SK-N-SH (cell line): ENCODE measurements at regions not wholly inside any gene's neighbourhood (a gene's known extent, or its start where the extent isn't known, plus 50 kb on each side); places are given as distances from the start of the nearest gene placed in this dataset.

ENCODE experiments used
- JUND ChIP-seq: IDR thresholded peaks from 2 replicates; pipeline ENCODE4 v1.4.0; 2012
- RAD21 ChIP-seq: IDR thresholded peaks from 2 replicates; pipeline ENCODE4 v1.6.1; 2012; ENCODE audit warnings: mild to moderate bottlenecking, low read length
- RCOR1 ChIP-seq: fragments of 150-350 bp; IDR thresholded peaks from 2 replicates; pipeline ENCODE4 v1.6.1; 2017; ENCODE audit warnings: antibody characterized with exemption, low read length
- TAF1 ChIP-seq: IDR thresholded peaks from 2 replicates; pipeline ENCODE4 v1.6.1; 2012; ENCODE audit warnings: low read depth, mild to moderate bottlenecking, low read length, moderate library complexity, borderline replicate concordance
- YY1 ChIP-seq: IDR thresholded peaks from 2 replicates; pipeline ENCODE4 v1.4.0; 2012; ENCODE audit warnings: low read depth, mild to moderate bottlenecking
- TF ChIP-seq, protein P1 (sequence below): fragments of 200-600 bp; sonication (generic); IDR thresholded peaks from 2 replicates; pipeline ENCODE4 v1.6.1; 2017; ENCODE audit warnings: antibody characterized with exemption, mild to moderate bottlenecking, moderate library complexity
- TF ChIP-seq, protein P2 (sequence below): IDR thresholded peaks from 2 replicates; pipeline ENCODE4 v1.4.0; 2012; ENCODE audit warnings: low read depth
- TF ChIP-seq, protein P3 (sequence below): IDR thresholded peaks from 2 replicates; pipeline ENCODE4 v1.6.1; 2012; ENCODE audit warnings: mild to moderate bottlenecking, low read depth, low read length, moderate library complexity
- TF ChIP-seq, protein P4 (sequence below): IDR thresholded peaks from 2 replicates; pipeline ENCODE4; 2012
- TF ChIP-seq, protein P5 (sequence below): IDR thresholded peaks from 2 replicates; pipeline ENCODE4 v1.4.0; 2012; ENCODE audit warnings: low read depth, borderline replicate concordance

DNA sequence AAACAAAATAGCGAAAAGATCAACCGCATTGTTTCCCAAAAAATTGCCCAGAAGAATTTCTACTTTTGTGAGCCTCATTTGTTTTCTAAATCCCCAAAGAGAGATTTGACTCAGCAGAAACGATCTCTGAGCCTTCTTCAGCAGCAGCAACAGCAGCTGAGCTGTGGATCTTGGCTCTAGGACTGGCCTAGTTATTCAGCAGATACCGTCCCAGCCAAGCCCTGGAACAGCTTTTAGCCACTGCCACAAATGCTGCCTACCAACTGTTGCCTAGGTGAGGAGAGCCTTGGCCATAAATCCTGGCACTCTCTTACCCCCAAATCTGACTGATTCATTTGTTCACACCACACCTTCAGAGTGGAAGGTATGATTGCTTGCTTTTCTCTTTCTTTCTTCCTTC lies 320.1 kb downstream of the TGFB2 start:
- TF ChIP-seq, protein P1, sequence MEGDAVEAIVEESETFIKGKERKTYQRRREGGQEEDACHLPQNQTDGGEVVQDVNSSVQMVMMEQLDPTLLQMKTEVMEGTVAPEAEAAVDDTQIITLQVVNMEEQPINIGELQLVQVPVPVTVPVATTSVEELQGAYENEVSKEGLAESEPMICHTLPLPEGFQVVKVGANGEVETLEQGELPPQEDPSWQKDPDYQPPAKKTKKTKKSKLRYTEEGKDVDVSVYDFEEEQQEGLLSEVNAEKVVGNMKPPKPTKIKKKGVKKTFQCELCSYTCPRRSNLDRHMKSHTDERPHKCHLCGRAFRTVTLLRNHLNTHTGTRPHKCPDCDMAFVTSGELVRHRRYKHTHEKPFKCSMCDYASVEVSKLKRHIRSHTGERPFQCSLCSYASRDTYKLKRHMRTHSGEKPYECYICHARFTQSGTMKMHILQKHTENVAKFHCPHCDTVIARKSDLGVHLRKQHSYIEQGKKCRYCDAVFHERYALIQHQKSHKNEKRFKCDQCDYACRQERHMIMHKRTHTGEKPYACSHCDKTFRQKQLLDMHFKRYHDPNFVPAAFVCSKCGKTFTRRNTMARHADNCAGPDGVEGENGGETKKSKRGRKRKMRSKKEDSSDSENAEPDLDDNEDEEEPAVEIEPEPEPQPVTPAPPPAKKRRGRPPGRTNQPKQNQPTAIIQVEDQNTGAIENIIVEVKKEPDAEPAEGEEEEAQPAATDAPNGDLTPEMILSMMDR: no peak
- TF ChIP-seq, protein P2, sequence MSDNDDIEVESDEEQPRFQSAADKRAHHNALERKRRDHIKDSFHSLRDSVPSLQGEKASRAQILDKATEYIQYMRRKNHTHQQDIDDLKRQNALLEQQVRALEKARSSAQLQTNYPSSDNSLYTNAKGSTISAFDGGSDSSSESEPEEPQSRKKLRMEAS: no peak
- TF ChIP-seq RAD21: no peak
- no peak for TF ChIP-seq TAF1
- TF ChIP-seq, protein P3, sequence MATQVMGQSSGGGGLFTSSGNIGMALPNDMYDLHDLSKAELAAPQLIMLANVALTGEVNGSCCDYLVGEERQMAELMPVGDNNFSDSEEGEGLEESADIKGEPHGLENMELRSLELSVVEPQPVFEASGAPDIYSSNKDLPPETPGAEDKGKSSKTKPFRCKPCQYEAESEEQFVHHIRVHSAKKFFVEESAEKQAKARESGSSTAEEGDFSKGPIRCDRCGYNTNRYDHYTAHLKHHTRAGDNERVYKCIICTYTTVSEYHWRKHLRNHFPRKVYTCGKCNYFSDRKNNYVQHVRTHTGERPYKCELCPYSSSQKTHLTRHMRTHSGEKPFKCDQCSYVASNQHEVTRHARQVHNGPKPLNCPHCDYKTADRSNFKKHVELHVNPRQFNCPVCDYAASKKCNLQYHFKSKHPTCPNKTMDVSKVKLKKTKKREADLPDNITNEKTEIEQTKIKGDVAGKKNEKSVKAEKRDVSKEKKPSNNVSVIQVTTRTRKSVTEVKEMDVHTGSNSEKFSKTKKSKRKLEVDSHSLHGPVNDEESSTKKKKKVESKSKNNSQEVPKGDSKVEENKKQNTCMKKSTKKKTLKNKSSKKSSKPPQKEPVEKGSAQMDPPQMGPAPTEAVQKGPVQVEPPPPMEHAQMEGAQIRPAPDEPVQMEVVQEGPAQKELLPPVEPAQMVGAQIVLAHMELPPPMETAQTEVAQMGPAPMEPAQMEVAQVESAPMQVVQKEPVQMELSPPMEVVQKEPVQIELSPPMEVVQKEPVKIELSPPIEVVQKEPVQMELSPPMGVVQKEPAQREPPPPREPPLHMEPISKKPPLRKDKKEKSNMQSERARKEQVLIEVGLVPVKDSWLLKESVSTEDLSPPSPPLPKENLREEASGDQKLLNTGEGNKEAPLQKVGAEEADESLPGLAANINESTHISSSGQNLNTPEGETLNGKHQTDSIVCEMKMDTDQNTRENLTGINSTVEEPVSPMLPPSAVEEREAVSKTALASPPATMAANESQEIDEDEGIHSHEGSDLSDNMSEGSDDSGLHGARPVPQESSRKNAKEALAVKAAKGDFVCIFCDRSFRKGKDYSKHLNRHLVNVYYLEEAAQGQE: no peak
- no peak for TF ChIP-seq RCOR1
- TF ChIP-seq JUND: no peak
- no peak for TF ChIP-seq YY1
- TF ChIP-seq, protein P4, sequence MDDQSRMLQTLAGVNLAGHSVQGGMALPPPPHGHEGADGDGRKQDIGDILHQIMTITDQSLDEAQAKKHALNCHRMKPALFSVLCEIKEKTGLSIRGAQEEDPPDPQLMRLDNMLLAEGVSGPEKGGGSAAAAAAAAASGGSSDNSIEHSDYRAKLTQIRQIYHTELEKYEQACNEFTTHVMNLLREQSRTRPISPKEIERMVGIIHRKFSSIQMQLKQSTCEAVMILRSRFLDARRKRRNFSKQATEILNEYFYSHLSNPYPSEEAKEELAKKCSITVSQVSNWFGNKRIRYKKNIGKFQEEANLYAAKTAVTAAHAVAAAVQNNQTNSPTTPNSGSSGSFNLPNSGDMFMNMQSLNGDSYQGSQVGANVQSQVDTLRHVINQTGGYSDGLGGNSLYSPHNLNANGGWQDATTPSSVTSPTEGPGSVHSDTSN: 0 out of 2 replicates have a peak, but pooled peaks have one; percentile 36
- TF ChIP-seq, protein P5, sequence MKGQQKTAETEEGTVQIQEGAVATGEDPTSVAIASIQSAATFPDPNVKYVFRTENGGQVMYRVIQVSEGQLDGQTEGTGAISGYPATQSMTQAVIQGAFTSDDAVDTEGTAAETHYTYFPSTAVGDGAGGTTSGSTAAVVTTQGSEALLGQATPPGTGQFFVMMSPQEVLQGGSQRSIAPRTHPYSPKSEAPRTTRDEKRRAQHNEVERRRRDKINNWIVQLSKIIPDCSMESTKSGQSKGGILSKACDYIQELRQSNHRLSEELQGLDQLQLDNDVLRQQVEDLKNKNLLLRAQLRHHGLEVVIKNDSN: no peak
